GM18508 (cell line): ENCODE measurements at regions not wholly inside any gene's neighbourhood (a gene's known extent, or its start where the extent isn't known, plus 50 kb on each side); places are given as distances from the start of the nearest gene placed in this dataset.

Experiments used
- ATAC-seq: cut with Tn5 transposase; IDR thresholded peaks from one replicate; pipeline ENCODE4 v1.9.1; 2021; ENCODE audit warnings: moderate number of reproducible peaks; ENCODE audit not compliant: insufficient read depth, unreplicated experiment

DNA sequence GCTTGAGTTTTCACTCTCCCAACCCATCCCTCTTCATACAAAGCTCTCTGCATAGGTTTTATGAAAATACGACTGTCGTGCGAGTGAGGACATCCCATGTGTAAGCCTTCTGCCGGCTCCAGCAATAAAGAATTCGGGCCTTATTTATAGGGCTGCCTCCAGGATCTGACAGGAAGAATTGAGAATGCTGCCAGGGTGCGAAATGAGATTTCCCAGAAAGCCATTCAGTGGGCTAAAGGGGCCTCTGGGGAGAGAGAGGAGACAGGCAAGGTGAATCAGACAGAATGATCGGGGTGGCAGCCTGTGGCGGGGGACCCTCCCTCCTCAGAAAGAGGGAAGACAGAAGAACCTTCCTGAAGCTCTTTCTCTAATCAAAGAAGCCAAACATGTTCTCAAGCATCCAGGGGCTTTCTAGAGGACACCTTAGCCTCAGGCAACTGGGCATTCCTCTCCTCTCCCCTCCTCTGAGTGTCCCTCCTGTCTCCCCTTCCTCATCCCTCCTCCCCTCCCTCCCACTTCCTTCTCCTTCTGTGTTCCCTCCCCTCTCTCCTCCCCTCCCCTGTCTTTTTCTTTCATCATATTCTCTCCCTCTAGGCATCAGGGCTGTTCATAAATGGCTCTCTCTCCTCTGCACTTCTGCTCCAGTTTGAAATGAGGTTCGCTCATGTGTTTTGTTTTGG is 410.9 kb downstream of the TYW1 start:
- no peak for ATAC-seq

DNA sequence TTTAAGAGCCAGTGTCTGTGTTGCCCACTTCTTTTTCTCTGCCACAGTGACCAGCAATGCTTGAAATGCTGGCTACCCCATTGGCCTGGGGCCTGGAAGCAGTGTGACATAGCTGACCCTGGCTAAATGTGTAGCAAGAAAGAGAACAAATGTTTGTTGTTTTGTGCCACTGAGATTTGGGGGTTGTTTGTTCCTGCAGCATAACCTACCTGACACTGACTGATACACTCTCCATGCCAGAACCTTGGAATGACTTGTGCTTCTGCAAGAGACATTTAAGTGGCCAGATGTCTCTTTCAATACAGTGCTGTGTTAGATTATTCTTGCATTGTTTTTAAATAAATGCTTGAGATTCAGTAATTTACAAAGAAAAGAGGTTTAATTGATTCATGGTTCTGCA is 411.5 kb downstream of the TYW1 start:
- ATAC-seq, result no peak

DNA sequence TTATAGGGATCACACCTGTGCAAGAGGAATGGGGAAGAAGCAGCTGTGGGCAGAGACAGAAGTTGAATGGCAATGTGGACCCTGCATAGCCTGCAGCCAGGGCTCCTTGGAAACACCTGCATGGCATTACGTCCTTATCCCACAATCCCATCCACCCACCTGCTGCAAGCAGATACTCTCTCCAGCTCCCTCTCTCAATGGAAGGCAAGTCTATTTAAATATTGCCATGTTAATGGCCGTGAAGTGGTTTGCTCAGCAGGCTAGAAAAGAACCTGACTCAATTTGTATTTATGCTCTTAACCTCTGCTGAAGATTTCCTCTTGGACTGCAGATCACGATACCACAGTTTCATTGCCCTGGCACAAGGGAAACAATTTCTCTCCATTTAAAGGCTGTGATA is 417.0 kb downstream of the TYW1 start:
- no peak for ATAC-seq

DNA sequence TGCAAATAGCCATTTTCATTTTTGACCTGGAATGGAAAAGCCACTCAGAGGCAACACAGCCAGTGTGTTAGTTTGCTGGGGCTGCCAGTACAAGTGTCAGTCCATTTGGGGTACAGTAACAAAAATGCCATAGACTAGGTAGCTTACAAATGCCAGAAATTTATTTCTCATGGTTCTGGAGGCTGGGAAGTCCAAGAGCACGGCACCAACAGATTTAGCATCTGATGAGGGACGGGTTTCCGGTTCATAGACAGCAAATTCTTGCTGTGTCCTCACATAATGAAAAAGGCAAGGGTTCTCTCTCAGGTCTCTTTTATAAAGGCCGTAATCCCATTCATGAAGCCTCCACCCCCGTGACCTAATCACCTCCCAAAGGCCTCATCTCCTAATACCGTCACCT is 418.2 kb downstream of the TYW1 start:
- ATAC-seq, result no peak

- ATAC-seq, result no peak
Observed at GRCh38 chr7:67422601-67423000, 426.0 kb downstream of the TYW1 start.

GRCh38 chr7:67423065-67423464 is 426.4 kb downstream of the TYW1 start:
- ATAC-seq, result no peak

GRCh38 chr7:67426654-67427053 is 430.0 kb downstream of the TYW1 start:
- ATAC-seq, result no peak

DNA sequence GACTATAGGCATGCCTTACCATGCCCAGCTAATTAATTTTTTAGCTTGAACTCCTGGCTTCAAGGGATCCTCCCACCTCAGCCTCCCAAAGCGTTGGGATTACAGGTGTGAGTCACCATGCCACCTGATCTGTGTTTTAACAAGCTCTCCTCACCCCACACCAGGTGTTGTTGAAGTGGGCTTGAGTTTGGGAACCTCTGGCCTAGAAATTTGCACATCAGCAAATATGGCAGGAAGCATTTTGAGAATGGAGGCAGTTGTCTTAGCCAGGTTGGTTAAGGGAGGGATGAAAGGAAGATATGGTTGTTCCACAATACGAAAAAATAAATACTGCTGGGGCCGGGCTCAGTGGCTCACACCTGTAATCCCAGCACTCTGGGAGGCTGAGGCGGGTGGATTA is 433.1 kb downstream of the TYW1 start:
- ATAC-seq, result no peak

GRCh38 chr7:67432536-67433234 is 436.1 kb downstream of the TYW1 start:
- no peak for ATAC-seq

- no peak for ATAC-seq
Observed at GRCh38 chr7:67435894-67436535, 439.4 kb downstream of the TYW1 start.

GRCh38 chr7:67438198-67438882 is 441.7 kb downstream of the TYW1 start:
- no peak for ATAC-seq

DNA sequence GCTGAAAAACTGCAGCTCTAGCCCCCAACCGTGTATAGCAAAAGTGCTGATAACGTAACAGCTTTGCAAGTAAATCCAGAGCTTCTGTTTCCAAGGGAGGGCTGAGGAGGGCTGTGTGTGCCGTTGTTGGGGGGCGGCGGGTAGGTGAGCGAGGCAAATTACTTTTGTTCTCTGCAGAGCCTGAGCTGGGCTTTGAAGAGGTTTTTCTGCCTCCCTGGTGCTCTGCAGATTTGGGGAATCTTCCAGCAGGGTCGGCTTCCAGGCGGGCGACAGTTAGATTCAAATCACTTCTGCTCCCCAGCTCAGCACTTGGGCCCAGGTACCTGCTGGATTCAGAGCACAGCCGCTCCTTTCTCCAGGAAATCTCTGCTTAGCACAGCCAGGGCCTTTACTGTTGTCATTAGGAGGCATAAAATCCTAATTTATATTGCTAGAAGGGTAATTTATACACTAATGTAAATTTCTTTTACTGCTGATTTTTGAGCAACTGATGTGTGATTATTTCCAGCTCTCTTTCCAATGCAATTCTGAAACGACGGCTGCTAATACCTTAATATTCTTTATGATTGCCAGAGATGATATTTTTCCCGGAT is 442.4 kb downstream of the TYW1 start:
- no peak for ATAC-seq

DNA sequence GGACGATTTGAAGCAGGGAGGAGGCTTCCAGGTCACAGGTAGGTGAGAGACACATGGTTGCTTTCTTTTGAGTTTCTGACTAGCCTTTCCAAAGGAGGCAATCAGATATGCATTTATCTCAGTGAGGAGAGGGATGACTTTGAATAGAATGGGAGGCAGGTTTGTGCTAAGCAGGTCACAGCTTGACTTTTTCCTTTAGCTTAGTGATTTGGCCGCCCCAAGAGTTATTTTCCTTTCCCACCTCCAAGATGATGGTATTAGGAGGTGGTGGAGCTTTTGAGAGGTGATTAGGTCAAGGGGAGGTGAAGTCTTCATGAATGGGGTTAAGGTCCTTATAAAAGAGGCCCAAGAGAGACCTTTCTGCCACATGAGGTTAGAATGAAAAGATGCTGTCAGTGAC is 443.7 kb downstream of the TYW1 start:
- no peak for ATAC-seq

DNA sequence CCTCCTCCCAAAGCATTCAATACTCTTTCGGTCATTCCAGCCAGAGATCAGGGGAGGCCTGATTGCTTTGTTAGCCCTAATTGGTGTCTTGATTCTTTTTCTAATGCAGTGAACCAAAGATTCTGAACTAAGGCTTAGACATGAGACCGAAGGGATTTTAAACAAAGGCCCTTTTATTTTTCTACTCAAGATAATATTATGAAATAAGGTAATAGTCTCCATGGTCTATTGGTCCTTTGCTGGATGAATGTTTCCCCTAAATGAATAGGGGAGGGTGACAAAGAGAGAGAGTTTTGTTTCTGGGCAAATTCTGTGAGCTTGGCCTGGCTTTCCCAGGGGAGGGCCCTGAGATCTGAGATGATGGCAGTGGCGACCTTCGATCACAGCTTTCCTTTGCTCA is 449.1 kb downstream of the TYW1 start:
- ATAC-seq, result no peak

DNA sequence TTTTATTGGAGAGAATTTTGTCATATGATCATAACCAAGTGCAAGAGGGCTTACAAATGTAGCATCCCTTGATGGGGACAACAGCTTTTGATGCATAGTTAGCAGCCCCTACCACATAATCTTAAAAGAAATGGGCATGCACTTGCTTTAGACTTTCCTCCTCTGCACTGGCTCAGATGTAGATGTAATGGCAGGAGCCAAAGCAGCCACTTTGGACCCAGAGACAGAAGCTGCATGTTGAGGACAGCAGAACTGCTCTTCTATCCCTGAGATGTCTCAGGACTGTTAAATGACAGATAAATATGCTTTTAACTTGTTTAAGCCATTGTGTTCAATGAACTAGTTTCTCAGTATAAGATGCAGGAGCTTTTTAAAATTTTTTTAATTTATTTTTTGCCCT is 450.7 kb downstream of the TYW1 start:
- no peak for ATAC-seq

DNA sequence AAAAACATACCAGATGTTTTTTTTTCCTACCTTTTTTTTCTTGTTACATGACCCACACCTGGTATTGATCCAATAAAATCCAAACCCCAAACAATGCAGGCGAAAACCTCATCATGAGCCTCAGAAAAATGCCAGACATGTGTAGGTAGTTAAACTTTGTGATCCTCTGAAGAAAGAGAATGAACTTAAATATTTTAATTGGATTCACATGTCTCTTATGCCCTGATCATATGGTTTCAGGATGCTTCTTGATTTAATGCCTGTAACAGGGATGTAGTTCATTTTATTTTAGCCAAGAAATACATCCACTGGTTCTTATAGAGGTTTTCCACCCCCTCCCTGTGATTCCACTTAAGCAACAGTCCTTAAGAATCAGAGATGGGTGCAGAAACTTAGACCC is 451.6 kb downstream of the TYW1 start:
- ATAC-seq, result no peak

- ATAC-seq, result no peak
Observed at GRCh38 chr7:67450171-67450570, 453.5 kb downstream of the TYW1 start.

DNA sequence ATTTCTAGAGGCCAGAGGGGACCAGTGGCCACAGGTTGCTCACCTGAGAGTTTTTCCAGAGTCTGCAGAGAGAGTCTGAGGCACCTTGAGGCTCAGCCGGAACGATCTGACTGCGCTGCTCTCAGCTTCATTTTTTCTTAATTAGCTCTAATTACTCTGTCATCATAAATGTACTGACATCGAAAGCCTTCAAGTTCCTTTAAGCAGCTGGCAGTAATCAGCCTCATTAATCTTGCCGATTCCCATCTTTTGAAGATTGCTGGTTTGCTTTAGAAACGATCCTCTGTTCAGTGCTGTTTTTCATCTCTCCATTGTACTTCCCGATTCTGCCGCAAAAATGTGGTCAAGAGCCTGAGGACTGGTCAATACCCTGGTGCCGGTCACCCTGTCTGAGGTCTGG is 454.7 kb downstream of the TYW1 start:
- no peak for ATAC-seq

DNA sequence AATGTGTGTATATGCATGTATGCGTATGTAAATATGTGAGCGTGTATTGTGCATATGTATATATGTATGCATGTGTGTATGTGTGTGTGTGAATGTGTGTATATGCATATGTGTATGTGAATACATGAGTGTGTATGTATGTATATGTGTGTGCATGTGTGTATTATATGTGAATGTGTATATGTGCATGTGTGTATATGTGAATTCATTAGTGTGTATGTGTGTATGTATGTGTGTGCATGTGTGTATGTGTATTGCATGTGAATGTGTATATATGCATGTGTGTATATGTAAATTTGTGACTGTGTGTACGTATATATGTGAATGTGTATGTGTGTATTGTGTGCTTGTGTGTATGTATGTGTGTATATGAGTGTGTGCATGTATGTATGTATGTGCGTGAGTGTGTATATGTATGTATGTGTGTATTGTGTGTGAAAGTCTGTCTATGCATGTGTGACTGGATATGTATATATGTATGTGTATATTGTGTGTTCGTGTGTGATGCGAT is 455.9 kb downstream of the TYW1 start:
- ATAC-seq, result no peak

DNA sequence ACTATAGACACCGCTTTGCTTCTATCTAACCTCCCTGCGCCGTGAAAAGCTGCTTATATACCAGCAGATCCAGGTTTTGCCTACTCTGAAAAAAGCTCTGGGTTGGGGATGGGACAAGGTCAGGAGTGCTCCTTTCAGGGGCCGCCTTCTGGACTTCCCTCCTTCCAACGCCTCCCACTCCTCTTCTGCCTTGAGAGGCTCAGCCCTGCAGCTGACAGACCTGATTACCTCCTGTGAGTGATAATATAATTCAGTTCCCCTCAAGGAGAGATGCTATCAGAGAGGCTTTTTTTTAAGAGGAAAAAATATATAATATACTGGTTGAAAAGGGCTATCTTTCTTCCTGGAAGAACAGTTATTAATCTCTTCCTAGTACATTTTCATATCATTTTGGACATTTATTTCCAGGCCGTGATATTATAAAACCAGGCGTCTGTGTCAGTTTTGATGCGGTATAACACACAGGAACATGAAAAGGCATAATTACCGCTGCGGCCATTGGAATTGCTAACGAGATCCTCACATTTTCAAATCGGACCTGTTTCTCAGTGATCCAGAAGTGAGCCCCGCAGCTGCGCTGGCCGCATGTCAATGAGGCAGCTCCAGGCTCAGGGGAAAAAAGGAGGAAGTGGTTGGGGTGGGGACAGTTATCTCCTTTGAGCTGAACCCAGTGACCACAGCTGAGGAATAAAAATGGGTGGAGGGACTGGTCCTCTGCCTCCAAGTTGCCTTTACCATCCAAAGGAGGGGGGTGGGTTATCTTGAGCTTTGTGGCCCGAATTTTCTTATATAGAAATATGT is 457.1 kb downstream of the TYW1 start:
- no peak for ATAC-seq
